Kidney epithelial cell (primary cell): ENCODE measurements at regions not wholly inside any gene's neighbourhood (a gene's known extent, or its start where the extent isn't known, plus 50 kb on each side); places are given as distances from the start of the nearest gene placed in this dataset.

Experiments used
- DNase-seq: peaks from one replicate; pipeline ENCODE4 v3.0.0-alpha.2; 2010; ENCODE audit warnings: low read depth
- H3K27me3 ChIP-seq: 2 replicates; pipeline ENCODE4 v1.6.0; 2011; ENCODE audit warnings: low read length; ENCODE audit not compliant: control insufficient read depth, insufficient read depth
- H3K36me3 ChIP-seq: 2 replicates; pipeline ENCODE4 v1.5.1; 2011; ENCODE audit warnings: low read length; ENCODE audit not compliant: control insufficient read depth, insufficient read depth
- H3K4me3 ChIP-seq: 2 replicates; pipeline ENCODE4 v1.5.1; 2011; ENCODE audit warnings: low read depth, mild to moderate bottlenecking, control low read depth, low read length
- TF ChIP-seq, protein P1 (sequence below): IDR thresholded peaks from 2 replicates; pipeline ENCODE4 v1.5.1; 2011; ENCODE audit warnings: mild to moderate bottlenecking, moderate library complexity, low read length, control low read depth, inconsistent platforms; ENCODE audit not compliant: insufficient read depth, poor library complexity, severe bottlenecking

DNA sequence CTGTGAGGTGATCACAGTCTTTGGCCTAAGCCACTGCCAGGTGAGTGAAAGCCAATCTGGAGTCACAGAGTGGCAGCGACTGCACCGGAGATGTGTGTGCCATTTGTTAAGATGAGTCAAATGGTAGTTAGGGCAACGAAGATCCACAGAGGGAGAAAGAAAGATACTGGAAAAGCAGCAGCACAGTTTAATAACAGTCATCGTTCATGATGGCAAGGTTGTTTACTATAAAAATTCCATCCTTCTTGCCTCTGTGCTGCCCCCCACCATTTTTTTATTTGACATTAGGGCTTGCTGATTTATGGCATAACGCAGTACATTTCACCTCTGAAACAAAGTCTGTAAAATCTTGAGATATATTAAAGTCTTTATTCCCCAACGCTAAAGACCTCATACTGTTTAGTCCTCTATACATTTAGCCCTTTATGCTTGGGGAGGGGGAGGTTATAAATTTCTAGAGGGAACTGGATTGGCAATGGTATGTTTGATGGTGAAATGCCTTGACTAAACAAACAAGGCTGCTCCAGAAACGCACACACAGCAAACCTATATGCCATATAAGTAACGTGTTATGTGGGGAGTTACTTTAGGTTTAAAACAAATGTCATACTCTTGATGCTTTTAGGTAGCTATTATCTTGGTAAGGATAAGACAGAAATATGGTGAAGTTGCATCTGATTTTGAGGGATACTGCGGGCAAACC is 55.8 kb upstream of the ABL1 start:
- no peak overlapping the region for H3K4me3 ChIP-seq
- H3K36me3 ChIP-seq = no peaks in the 10 kb centered on the region
- TF ChIP-seq, protein P1, sequence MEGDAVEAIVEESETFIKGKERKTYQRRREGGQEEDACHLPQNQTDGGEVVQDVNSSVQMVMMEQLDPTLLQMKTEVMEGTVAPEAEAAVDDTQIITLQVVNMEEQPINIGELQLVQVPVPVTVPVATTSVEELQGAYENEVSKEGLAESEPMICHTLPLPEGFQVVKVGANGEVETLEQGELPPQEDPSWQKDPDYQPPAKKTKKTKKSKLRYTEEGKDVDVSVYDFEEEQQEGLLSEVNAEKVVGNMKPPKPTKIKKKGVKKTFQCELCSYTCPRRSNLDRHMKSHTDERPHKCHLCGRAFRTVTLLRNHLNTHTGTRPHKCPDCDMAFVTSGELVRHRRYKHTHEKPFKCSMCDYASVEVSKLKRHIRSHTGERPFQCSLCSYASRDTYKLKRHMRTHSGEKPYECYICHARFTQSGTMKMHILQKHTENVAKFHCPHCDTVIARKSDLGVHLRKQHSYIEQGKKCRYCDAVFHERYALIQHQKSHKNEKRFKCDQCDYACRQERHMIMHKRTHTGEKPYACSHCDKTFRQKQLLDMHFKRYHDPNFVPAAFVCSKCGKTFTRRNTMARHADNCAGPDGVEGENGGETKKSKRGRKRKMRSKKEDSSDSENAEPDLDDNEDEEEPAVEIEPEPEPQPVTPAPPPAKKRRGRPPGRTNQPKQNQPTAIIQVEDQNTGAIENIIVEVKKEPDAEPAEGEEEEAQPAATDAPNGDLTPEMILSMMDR = no peak
- no peaks in the 10 kb centered on the region for H3K27me3 ChIP-seq
- no peak for DNase-seq

DNA sequence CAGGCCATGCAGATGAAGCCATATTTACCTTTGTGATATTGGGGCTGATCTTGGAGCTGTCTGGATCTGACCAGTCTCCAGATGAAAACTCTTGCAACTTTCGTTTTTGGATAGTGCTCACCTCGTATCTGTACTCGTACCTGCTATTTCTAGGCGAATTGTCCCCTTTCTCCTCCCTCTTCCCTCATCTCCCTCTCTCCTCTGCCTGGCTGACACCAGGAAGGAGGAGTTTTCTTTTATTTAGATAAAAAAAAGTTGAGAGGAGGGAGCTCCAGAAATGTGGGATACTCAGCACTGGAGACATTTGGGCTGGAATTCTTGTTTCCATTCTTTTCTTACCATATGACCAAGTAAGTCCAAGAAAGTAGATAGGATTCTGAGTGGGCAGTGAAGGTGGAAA is 54.6 kb upstream of the ABL1 start:
- DNase-seq = no peak
- Histone ChIP-seq H3K27me3 (no peaks in the 10 kb centered on the region), H3K36me3 (no peaks in the 10 kb centered on the region), H3K4me3 (no peak overlapping the region)
- TF ChIP-seq, protein P1 = no peak

GRCh38 chr9:130780865-130781504 is 54.1 kb upstream of the ABL1 start:
- DNase-seq = no peak
- H3K4me3 ChIP-seq = no peak overlapping the region
- H3K27me3 ChIP-seq = no peaks in the 10 kb centered on the region
- TF ChIP-seq, protein P1 = no peak
- H3K36me3 ChIP-seq = no peaks in the 10 kb centered on the region

DNA sequence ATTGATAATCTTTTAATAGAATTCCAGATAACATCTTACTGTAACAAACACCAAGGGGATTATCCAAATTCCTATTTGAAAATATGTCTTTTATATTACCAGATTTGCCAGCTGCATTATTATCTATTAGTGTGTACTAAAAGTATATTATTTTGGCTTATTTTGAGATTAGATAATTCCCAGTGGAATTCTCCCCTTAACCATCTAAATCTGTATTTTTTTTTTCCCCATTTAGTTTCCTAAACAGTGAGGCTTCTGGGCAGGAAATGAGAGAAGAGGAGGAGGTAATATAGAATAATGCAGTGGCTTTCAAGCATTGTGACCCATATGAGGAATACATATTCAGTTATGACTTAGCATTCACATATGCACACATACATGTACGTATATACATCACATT is 53.5 kb upstream of the ABL1 start:
- TF ChIP-seq, protein P1 = no peak
- Histone ChIP-seq H3K36me3 (no peaks in the 10 kb centered on the region), H3K4me3 (no peak overlapping the region), H3K27me3 (no peaks in the 10 kb centered on the region)
- DNase-seq = no peak

GRCh38 chr9:130782886-130783530 is 52.0 kb upstream of the ABL1 start:
- Histone ChIP-seq H3K36me3 (no peaks in the 10 kb centered on the region), H3K4me3 (no peak overlapping the region), H3K27me3 (no peaks in the 10 kb centered on the region)
- no peak for DNase-seq
- TF ChIP-seq, protein P1 = no peak
